Liver (tissue), 3 donors: ENCODE measurements at regions not wholly inside any gene's neighbourhood (a gene's known extent, or its start where the extent isn't known, plus 50 kb on each side); places are given as distances from the start of the nearest gene placed in this dataset.
"Not testable (repeated sequence)": the region's sequence is repeated elsewhere in the genome, so short reads cannot be mapped to it uniquely, and the experiment has no call there.

Experiments used
- FOXA2 ChIP-seq: IDR thresholded peaks from 2 replicates; pipeline ENCODE4 v1.6.1; 2016; ENCODE audit warnings: antibody characterized with exemption
- HNF4G ChIP-seq: IDR thresholded peaks from 2 replicates; pipeline ENCODE4 v1.6.1; 2016; ENCODE audit warnings: antibody characterized with exemption
- JUND ChIP-seq, 2 donors: IDR thresholded peaks; 2 replicates each; pipeline ENCODE4 v1.6.1; 2016; ENCODE audit warnings: antibody characterized with exemption in 2 of 2
- RAD21 ChIP-seq, 2 donors: IDR thresholded peaks; 2 replicates each; pipeline ENCODE4 v1.6.1; 2016; ENCODE audit warnings: antibody characterized with exemption in 2 of 2, mild to moderate bottlenecking in 2 of 2
- TAF1 ChIP-seq: conservative IDR thresholded peaks from 2 replicates; pipeline ENCODE4 v1.6.1; 2016; ENCODE audit warnings: antibody characterized with exemption, mild to moderate bottlenecking
- TF ChIP-seq, protein P1 (sequence below): fragments of 150-350 bp; IDR thresholded peaks from 2 replicates; pipeline ENCODE4 v1.5.1; 2017; ENCODE audit warnings: improper control_type of control experiment, low read depth, low read length; ENCODE audit not compliant: missing input control
- donor health status: healthy.
- donor health status: healthy.

DNA sequence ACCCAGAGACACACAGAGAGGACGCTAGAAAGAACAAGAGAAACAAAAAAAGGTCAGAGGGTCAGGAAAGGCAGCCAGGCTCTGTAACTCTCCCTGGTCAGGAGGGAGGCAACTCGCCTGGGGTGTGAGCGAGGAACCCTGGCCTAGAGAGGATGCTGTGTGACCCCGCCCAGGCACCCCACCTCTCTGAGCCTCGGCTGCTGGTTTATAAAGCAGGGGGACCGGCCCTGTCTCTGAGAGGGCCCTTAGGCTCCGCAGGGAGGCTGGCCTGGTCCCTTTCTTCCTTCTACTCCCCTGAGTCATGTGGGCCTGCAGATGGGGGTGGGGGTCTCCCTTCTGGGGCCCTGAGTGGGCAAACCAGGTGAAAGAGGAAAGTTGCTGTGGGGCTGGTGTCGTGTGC is 81.3 kb upstream of the GOLGA6L4 start:
- not testable (repeated sequence) for TF ChIP-seq HNF4G; TAF1; JUND (IDR thresholded peaks at IDR 0.05); FOXA2; RAD21 (IDR thresholded peaks at IDR 0.05)
- TF ChIP-seq, protein P1, sequence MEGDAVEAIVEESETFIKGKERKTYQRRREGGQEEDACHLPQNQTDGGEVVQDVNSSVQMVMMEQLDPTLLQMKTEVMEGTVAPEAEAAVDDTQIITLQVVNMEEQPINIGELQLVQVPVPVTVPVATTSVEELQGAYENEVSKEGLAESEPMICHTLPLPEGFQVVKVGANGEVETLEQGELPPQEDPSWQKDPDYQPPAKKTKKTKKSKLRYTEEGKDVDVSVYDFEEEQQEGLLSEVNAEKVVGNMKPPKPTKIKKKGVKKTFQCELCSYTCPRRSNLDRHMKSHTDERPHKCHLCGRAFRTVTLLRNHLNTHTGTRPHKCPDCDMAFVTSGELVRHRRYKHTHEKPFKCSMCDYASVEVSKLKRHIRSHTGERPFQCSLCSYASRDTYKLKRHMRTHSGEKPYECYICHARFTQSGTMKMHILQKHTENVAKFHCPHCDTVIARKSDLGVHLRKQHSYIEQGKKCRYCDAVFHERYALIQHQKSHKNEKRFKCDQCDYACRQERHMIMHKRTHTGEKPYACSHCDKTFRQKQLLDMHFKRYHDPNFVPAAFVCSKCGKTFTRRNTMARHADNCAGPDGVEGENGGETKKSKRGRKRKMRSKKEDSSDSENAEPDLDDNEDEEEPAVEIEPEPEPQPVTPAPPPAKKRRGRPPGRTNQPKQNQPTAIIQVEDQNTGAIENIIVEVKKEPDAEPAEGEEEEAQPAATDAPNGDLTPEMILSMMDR = not testable (repeated sequence)
